Testis (tissue), 2 donors: ENCODE measurements at regions not wholly inside any gene's neighbourhood (a gene's known extent, or its start where the extent isn't known, plus 50 kb on each side); places are given as distances from the start of the nearest gene placed in this dataset.

ENCODE experiments used
- DNase-seq: peaks from one replicate; pipeline ENCODE4 v3.0.0-alpha.2; 2019
- H3K27ac ChIP-seq, 2 donors: fragments of 200-600 bp; sonication (generic); one replicate each; pipeline ENCODE4 v1.5.1; 2019
- H3K27me3 ChIP-seq: fragments of 200-600 bp; sonication (generic); one replicate; pipeline ENCODE4 v1.5.1; 2019
- H3K36me3 ChIP-seq: fragments of 200-600 bp; sonication (generic); one replicate; pipeline ENCODE4 v1.5.1; 2017; ENCODE audit warnings: low read depth; ENCODE audit errors: missing control alignments
- H3K4me1 ChIP-seq: fragments of 200-600 bp; sonication (generic); one replicate; pipeline ENCODE4 v1.5.1; 2019
- H3K4me3 ChIP-seq, 2 donors: fragments of 200-600 bp; sonication (generic); one replicate each; pipeline ENCODE4 v1.5.1; 2017 to 2019
- H3K9me3 ChIP-seq: fragments of 200-600 bp; sonication (generic); one replicate; pipeline ENCODE4 v1.5.1; 2017
- POLR2A ChIP-seq: fragments of 450-650 bp; IDR thresholded peaks from one replicate; pipeline ENCODE4 v1.6.1; 2017; ENCODE audit warnings: antibody characterized with exemption, mild to moderate bottlenecking, moderate library complexity
- WGBS, 2 donors: methylation state at CpG; one replicate each; pipeline ENCODE4 v1.1.5; 2018; 5-methylcytosine and 5-hydroxymethylcytosine counted together
- intact Hi-C: fragments of 100-400 bp; cut with DNase I; formaldehyde crosslinking; loops from one replicate; pipeline ENCODE4 v1.15.1; 2023; ENCODE audit warnings: low total_unique reads
- TF ChIP-seq, protein P1 (sequence below), 3 experiments: fragments of 450-650 bp in 2 of 3; fragments of 200-600 bp in 1 of 3; sonication (generic) in 1 of 3; IDR thresholded peaks; one replicate each; pipeline ENCODE4 v1.5.1; 2016 to 2019; ENCODE audit warnings: antibody characterized with exemption in 3 of 3, mild to moderate bottlenecking in 2 of 3, moderate library complexity in 1 of 3

DNA sequence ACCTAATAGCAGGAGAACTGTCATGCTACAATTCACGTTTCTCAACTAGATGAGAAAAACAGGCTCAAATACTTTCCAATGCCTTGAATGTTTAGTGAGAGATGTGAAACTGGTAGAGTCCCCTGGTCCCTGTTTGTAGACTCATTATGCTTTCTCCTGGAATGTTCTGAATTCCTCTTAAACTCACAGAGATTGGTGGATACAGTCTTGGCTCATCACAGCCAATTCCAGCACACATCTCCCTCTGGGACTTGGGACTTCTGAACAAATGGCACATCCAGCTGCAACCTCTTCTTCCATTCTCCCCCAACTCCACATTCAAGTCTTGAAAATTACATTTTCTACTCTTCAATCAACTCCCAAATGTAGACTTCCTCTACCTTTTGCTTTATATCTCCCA, 58.4 kb upstream of the NT5C1B start:
- no peaks in the 10 kb centered on the region for H3K9me3 ChIP-seq
- no peak overlapping the region for H3K4me3 ChIP-seq
- WGBS, 2 donors, result 52 to 58% methylated on average over 1 of the region's 1 CpG
- H3K36me3 ChIP-seq, result no peaks in the 10 kb centered on the region
- no peak overlapping the region for H3K27ac ChIP-seq
- TF ChIP-seq POLR2A, result no peak
- TF ChIP-seq, protein P1, sequence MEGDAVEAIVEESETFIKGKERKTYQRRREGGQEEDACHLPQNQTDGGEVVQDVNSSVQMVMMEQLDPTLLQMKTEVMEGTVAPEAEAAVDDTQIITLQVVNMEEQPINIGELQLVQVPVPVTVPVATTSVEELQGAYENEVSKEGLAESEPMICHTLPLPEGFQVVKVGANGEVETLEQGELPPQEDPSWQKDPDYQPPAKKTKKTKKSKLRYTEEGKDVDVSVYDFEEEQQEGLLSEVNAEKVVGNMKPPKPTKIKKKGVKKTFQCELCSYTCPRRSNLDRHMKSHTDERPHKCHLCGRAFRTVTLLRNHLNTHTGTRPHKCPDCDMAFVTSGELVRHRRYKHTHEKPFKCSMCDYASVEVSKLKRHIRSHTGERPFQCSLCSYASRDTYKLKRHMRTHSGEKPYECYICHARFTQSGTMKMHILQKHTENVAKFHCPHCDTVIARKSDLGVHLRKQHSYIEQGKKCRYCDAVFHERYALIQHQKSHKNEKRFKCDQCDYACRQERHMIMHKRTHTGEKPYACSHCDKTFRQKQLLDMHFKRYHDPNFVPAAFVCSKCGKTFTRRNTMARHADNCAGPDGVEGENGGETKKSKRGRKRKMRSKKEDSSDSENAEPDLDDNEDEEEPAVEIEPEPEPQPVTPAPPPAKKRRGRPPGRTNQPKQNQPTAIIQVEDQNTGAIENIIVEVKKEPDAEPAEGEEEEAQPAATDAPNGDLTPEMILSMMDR (IDR thresholded peaks at IDR 0.05), result no peak
- peaks cover 4% of the 10 kb centered on the region for H3K4me1 ChIP-seq
- intact Hi-C loops, result no loop called here
- no peak for DNase-seq
- H3K27me3 ChIP-seq, result no peaks in the 10 kb centered on the region

DNA sequence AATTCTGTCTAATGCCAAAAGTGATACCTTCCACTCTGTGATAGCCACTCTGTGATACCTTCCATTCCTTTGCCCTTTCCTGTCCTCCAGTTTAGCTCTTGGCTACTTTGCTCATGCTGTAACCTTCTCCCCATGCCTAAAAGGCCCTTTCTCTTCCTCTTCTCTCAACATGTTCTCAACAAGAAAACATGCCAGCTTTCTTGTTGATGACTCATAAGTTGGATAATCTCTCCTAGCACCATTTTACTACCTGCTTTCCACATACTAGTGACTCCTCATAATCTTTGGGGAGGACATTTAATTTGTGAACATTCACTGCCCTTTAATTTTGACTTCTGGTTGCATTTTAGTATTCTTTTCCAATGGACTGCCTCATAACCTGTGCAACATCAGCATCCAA, 55.9 kb upstream of the NT5C1B start:
- no peak overlapping the region for H3K4me3 ChIP-seq
- intact Hi-C loops, result no loop called here
- H3K27ac ChIP-seq, result no peak overlapping the region
- peaks cover 4% of the 10 kb centered on the region for H3K4me1 ChIP-seq
- no peak for DNase-seq
- no peaks in the 10 kb centered on the region for H3K36me3 ChIP-seq
- H3K9me3 ChIP-seq, result no peaks in the 10 kb centered on the region
- TF ChIP-seq, protein P1 (IDR thresholded peaks at IDR 0.05), result no peak
- no peak for TF ChIP-seq POLR2A
- no peaks in the 10 kb centered on the region for H3K27me3 ChIP-seq

DNA sequence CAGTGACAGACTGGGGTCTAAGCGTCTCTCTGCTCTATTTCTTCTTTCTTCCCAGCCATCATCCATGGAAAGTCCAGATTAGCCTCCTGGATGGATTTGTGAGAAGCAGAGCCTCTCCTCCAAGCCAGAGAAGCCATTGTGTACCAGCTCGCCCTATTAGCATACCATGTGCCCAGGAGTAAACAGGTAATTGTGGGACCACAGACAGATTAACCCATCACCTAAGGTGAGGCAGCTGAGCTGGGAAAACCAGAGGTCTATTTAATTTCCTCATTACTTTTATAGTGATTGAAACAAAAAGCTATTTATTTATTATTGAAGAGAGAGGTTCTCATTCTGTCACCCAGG, 54.7 kb upstream of the NT5C1B start:
- intact Hi-C loops, result no loop called here
- WGBS, 2 donors, result 92 to 97% methylated on average over 2 of the region's 2 CpGs
- Histone ChIP-seq H3K27me3 (no peaks in the 10 kb centered on the region), H3K4me3 (no peak overlapping the region), H3K4me1 (peaks cover 4% of the 10 kb centered on the region), H3K27ac (no peak overlapping the region), H3K9me3 (no peaks in the 10 kb centered on the region), H3K36me3 (no peaks in the 10 kb centered on the region)
- no peak for DNase-seq
- no peak for TF ChIP-seq POLR2A
- TF ChIP-seq, protein P1 (IDR thresholded peaks at IDR 0.05), result no peak

DNA sequence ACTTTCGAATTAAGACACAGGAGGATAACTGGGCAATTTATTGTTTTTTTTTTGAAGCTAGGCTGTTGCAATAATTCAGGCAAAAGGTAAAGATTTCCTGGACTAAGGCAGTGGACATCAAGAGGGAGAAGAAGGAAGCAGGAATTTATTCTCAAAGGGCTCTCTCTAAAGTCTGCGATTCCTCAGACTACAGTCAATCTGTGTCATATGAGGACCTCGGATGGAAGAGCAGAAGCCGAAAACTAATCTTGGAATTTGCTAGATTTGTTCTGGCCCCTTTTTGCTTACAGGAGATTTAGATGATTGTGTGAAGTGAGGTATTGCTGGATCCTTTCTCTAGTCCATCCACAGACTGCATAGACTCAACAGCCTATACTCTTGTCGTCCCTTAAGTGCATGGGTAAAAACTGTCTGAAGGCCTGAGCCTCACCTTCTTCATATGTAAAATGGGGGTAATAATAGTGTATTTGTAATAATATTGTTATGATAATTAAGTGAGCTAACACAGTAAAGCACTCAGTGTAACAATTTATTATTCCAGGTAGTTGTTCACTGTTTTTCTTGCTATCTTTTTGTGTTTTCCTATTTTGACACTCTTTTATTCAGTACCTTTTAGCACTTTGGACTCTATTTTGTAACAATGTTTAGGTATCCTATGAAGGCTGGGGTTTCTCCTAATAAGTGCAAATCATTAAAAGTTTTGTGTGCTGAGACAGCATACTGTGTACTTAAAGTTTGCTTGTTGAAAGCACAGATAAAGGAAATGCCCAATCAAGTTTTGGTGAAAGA, 54.2 kb upstream of the NT5C1B start:
- Histone ChIP-seq H3K9me3 (no peaks in the 10 kb centered on the region), H3K4me3 (no peak overlapping the region), H3K27ac (no peak overlapping the region), H3K27me3 (no peaks in the 10 kb centered on the region), H3K4me1 (peaks cover 3% of the 10 kb centered on the region), H3K36me3 (no peaks in the 10 kb centered on the region)
- TF ChIP-seq, protein P1 (IDR thresholded peaks at IDR 0.05), result no peak
- TF ChIP-seq POLR2A, result no peak
- intact Hi-C loops, result no loop called here
- DNase-seq, result no peak
- WGBS, 2 donors, result 76 to 87% methylated on average over 5 of the region's 5 CpGs

DNA sequence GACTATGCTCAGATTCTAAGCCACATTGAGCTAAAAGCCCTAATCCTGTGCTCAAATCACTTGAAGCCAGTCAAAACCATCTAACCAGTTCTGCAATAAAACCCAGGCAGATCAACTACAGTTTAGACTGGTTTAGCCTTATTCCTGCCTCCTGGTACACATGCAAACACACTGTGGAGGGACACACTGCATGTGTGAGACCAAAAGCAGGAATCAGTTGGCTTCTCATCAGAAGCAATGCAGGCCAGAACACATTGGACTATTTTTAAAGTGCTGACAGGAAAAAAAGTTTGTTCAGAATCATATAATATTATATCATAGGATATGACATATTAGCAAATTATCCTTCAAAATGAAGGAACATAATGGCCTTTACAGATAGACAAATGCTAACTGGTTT, 52.5 kb upstream of the NT5C1B start:
- intact Hi-C loops, result no loop called here
- Histone ChIP-seq H3K36me3 (no peaks in the 10 kb centered on the region), H3K4me3 (no peak overlapping the region), H3K9me3 (no peaks in the 10 kb centered on the region), H3K27me3 (no peaks in the 10 kb centered on the region), H3K4me1 (no peaks in the 10 kb centered on the region), H3K27ac (no peak overlapping the region)
- no peak for DNase-seq
- TF ChIP-seq, protein P1 (IDR thresholded peaks at IDR 0.05), result no peak
- no peak for TF ChIP-seq POLR2A
